ENCODE measurements at regions not wholly inside any gene's neighbourhood (a gene's known extent, or its start where the extent isn't known, plus 50 kb on each side); places are given as distances from the start of the nearest gene placed in this dataset.

DNA sequence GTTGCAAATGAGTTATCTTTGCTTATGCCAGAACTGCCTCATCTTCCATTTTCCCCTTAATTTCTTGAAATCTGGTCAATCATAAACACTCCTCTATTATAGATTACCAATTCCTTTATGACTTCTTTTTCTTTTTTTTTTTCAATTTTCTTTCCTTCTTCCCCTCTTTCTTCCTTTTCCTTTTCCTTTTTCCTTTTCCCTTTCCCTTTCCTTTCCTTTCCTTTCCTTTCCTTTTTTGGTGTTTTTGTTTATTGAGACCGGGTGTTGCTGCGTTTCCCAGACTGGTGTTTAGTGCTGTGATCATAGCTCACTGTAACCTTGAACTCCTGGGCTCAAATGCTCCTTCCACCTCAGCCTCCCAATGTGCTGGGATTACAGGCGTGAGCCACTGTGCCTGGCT is 151.4 kb upstream of the FOXP2 start:
- TF ChIP-seq CTCF (conservative IDR thresholded peaks at IDR 0.05; ENCODE audit: low read length) = no peak
- no peak for DNase-seq (ENCODE audit: low read depth)
- H3K4me3 ChIP-seq (ENCODE audit: low read length) = no peak overlapping the region

DNA sequence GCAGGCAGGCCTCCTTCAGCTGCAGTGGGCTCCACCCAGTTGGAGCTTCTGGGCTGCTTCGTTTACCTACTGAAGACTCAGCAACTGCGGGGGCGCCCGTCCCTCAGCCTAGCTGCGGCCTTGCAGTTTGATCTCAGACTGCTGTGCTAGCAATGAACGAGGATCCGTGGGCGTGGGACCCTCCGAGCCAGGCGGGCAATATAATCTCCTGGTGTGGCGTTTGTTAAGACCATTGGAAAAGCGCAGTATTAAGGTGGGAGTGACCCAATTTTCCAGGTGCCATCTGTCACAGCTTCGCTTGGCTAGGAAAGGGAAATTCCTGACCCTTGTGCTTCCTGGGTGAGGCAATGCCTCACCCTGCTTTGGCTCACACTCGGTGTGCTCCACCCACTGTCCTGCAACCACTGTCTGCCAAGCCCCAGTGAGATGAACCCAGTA is 159.2 kb upstream of the FOXP2 start:
- TF ChIP-seq CTCF (conservative IDR thresholded peaks at IDR 0.05; ENCODE audit: low read length) = no peak
- no peak overlapping the region for H3K4me3 ChIP-seq (ENCODE audit: low read length)
- DNase-seq (ENCODE audit: low read depth) = no peak

- no peak for DNase-seq (ENCODE audit: low read depth)
- TF ChIP-seq CTCF (conservative IDR thresholded peaks at IDR 0.05; ENCODE audit: low read length) = no peak
- H3K4me3 ChIP-seq (ENCODE audit: low read length) = no peak overlapping the region
These were observed 171.0 kb upstream of the FOXP2 start for GRCh38 chr7:114243646-114244045.

DNA sequence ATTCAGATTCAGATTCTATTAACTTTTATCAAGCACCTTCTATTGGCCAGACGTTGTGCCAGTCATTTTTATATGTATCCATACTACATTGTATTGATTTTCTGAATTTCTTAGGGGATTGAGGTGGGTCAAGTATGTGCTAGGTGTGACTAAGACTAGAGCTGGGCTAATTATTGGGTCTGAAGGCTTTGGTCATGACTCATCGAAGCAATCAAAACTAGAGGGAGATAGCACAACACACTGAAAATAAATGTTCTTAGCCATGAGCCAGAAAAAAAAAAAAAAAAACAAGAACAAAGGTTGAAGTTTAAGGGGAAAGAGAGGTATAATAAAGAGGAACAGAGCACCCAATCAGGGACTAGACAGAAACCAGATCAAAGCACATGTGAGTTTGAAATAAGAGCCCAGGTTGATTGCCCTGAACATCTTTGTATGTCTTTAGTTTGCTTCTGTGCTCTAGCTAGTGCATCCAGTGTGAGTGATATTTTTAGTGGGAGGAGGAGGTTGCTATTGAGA is 171.6 kb upstream of the FOXP2 start:
- no peak overlapping the region for H3K4me3 ChIP-seq (ENCODE audit: low read length)
- no peak for DNase-seq (ENCODE audit: low read depth)
- TF ChIP-seq CTCF (conservative IDR thresholded peaks at IDR 0.05; ENCODE audit: low read length) = no peak

DNA sequence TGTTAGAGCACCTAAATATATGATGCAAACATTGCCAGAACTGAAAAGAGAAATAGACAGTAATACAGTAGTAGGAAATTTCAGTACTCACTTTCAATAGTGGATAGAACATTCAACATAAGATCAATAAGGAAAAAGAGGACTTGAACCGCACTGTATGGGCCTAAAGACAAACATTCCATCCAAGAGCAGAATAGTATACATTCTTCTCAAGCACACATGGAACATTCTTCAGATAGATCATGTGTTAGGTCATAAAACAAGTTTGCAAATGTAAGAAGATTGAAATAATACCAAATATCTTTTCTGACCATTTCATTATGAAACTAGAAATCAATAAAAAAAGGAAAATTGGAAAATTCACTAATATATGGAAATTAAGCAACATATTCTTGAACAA is 185.4 kb upstream of the FOXP2 start:
- no peak overlapping the region for H3K4me3 ChIP-seq (ENCODE audit: low read length)
- TF ChIP-seq CTCF (conservative IDR thresholded peaks at IDR 0.05; ENCODE audit: low read length) = no peak
- DNase-seq (ENCODE audit: low read depth) = peak; percentile 22

DNA sequence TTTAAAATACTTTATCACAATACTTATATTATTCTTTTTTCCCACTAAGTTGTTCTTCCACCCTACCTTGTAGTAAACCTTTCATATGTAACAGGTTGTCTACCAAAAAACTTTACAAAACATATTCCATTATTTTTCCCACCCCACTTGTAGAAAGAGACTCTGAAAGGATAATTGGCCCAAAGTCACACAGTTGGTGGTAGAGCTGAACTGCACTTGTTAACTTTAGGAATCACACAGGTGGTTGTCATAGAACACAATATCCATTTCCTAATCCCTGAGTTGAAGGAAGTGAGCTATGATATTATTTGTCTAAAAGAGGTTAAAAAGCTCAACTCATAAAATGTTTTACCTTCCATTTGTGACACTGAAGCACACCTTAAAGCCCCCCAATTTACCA is 188.8 kb upstream of the FOXP2 start:
- no peak for TF ChIP-seq CTCF (conservative IDR thresholded peaks at IDR 0.05; ENCODE audit: low read length)
- H3K4me3 ChIP-seq (ENCODE audit: low read length) = no peak overlapping the region

DNA sequence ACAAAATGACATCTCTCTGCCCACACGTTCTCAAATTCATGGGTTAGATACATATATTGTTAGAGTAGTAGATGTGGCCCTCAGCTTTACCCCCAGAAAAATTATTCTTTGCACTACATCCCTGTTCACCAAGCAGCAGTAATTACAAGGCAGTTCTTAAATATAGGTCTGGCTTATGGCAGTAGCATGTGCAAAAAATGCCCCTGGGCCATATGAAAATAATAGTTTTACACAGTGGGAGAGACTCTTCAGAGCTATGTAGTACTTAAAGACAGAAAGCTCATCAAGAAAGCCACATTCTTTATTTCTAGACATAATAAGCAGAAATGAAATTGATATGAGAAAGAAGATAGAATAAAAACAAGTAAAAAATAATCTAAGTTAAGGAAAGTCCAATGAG is 196.3 kb upstream of the FOXP2 start:
- H3K4me3 ChIP-seq (ENCODE audit: low read length) = no peak overlapping the region
- DNase-seq (ENCODE audit: low read depth) = no peak
- no peak for TF ChIP-seq CTCF (conservative IDR thresholded peaks at IDR 0.05; ENCODE audit: low read length)

More for the DNA sequence above, 188.8 kb upstream of the FOXP2 start:
- DNase-seq (ENCODE audit: low read depth) = no peak
